B cell (primary cell): ENCODE measurements at regions not wholly inside any gene's neighbourhood (a gene's known extent, or its start where the extent isn't known, plus 50 kb on each side); places are given as distances from the start of the nearest gene placed in this dataset.

ENCODE experiments used
- ATAC-seq: fragments of 200-7000 bp; cut with Tn5 transposase; one replicate; pipeline ENCODE4 v1.10.0; 2021; ENCODE audit warnings: low read depth, mild to moderate bottlenecking, moderate number of reproducible peaks, moderate library complexity
- CTCF ChIA-PET: fragments of 350-600 bp; sonication (Branson Sonifier 250); formaldehyde crosslinking; loops from one replicate; lab custom pipeline; 2021; ENCODE audit warnings: antibody characterized with exemption, inconsistent platforms; lab: Charles Lee
- POLR2A ChIA-PET: fragments of 350-600 bp; sonication (Branson Sonifier 250); formaldehyde crosslinking; loops from one replicate; lab custom pipeline; 2021; ENCODE audit warnings: antibody characterized with exemption; lab: Charles Lee
- DNase-seq: peaks from one replicate; pipeline ENCODE4 v3.0.0; 2013
- H2AFZ ChIP-seq: 2 replicates; pipeline ENCODE4 v1.6.1; 2012; ENCODE audit warnings: mild to moderate bottlenecking, low read depth, low read length; ENCODE audit not compliant: insufficient read depth, poor library complexity, severe bottlenecking
- H3K27ac ChIP-seq, 2 donors: 1 replicate in 1 of 2; 2 replicates in 1 of 2; pipeline ENCODE4 v1.5.1; 2012 to 2013; ENCODE audit warnings: low read length in 2 of 2, mild to moderate bottlenecking in 2 of 2, moderate library complexity in 1 of 2
- H3K27me3 ChIP-seq, 4 experiments: fragments of 200-600 bp in 1 of 4; sonication (generic) in 1 of 4; replicated peaks in 1 of 4; 1 replicate in 2 of 4; 2 replicates in 2 of 4; pipeline versions ENCODE4 v1.6.1 to v1.7.0; 2013 to 2016; ENCODE audit warnings: low read length in 3 of 4, mild to moderate bottlenecking in 2 of 4, mixed read lengths in 1 of 4, moderate library complexity in 1 of 4; ENCODE audit not compliant: insufficient read depth in 4 of 4, control insufficient read depth in 3 of 4; ENCODE audit errors: control extremely low read depth in 1 of 4
- H3K36me3 ChIP-seq, 2 experiments: replicated peaks in 1 of 2; 1 replicate in 1 of 2; 2 replicates in 1 of 2; pipeline versions ENCODE4 v1.6.1 to v1.7.1; 2013; ENCODE audit warnings: low read length in 1 of 2; ENCODE audit not compliant: insufficient read depth in 2 of 2, control insufficient read depth in 1 of 2; ENCODE audit errors: control extremely low read depth in 1 of 2, extremely low read depth in 1 of 2
- H3K4me1 ChIP-seq, 2 donors: fragments of 200-600 bp in 1 of 2; sonication (generic) in 1 of 2; 1 replicate in 1 of 2; 2 replicates in 1 of 2; pipeline versions ENCODE4 v1.5.1 to v1.6.1; 2013 to 2017; ENCODE audit warnings: low read length in 2 of 2; ENCODE audit not compliant: control insufficient read depth in 2 of 2, insufficient read depth in 2 of 2
- H3K4me2 ChIP-seq: replicated peaks from 2 replicates; pipeline ENCODE3; 2012; ENCODE audit warnings: mild to moderate bottlenecking, low read depth, low read length; ENCODE audit not compliant: poor library complexity, severe bottlenecking
- H3K4me3 ChIP-seq, 5 experiments: fragments of 200-600 bp in 1 of 5; sonication (generic) in 1 of 5; 1 replicate in 3 of 5; 2 replicates in 2 of 5; pipeline versions ENCODE4 v1.5.1 to v1.7.0; 2011 to 2016; ENCODE audit warnings: low read length in 4 of 5, mild to moderate bottlenecking in 4 of 5, low read depth in 2 of 5, control low read depth in 1 of 5, moderate library complexity in 1 of 5; ENCODE audit not compliant: insufficient read depth in 1 of 5; ENCODE audit errors: control extremely low read depth in 1 of 5, extremely low read depth in 1 of 5
- H3K79me2 ChIP-seq: fragments of 200-600 bp; sonication (generic); one replicate; pipeline ENCODE4 v1.6.0; 2016; ENCODE audit warnings: low read length; ENCODE audit not compliant: control insufficient read depth, insufficient read depth
- H3K9ac ChIP-seq: fragments of 200-600 bp; sonication (generic); 2 replicates; pipeline ENCODE4 v1.6.1; 2017; ENCODE audit warnings: mild to moderate bottlenecking, low read length, moderate library complexity
- H3K9me3 ChIP-seq, 3 donors: one replicate each; pipeline versions ENCODE4 v1.6.1 to v1.7.1; 2013; ENCODE audit warnings: low read length in 2 of 3; ENCODE audit not compliant: control insufficient read depth in 2 of 3, insufficient read depth in 1 of 3; ENCODE audit errors: control extremely low read depth in 1 of 3
- H4K20me1 ChIP-seq: 2 replicates; pipeline ENCODE4 v1.6.0; 2012; ENCODE audit warnings: mild to moderate bottlenecking, low read length; ENCODE audit not compliant: insufficient read depth, control insufficient read depth, poor library complexity, severe bottlenecking
- H3K27ac Mint-ChIP-seq: one replicate; pipeline ENCODE4 v1.8.0; 2021; ENCODE audit warnings: mixed read lengths
- H3K27me3 Mint-ChIP-seq: one replicate; pipeline ENCODE4 v1.8.0; 2021; ENCODE audit warnings: mixed read lengths
- H3K4me1 Mint-ChIP-seq: one replicate; pipeline ENCODE4 v1.8.0; 2021; ENCODE audit warnings: mixed read lengths
- H3K4me3 Mint-ChIP-seq: one replicate; pipeline ENCODE4 v1.8.0; 2021; ENCODE audit warnings: mixed read lengths
- H3K9me3 Mint-ChIP-seq: one replicate; pipeline ENCODE4 v1.8.0; 2022; ENCODE audit warnings: mixed read lengths; ENCODE audit not compliant: insufficient read depth
- EZH2 ChIP-seq: IDR thresholded peaks from 2 replicates; pipeline ENCODE4 v1.6.1; 2012; ENCODE audit warnings: borderline replicate concordance, low read depth, mild to moderate bottlenecking, moderate library complexity, low read length; ENCODE audit not compliant: insufficient read depth, poor library complexity, severe bottlenecking
- WGBS: methylation state at CpG from one replicate; pipeline ENCODE4 v1.1.5; 2013; ENCODE audit warnings: missing lambda C conversion rate; ENCODE audit not compliant: insufficient coverage; 5-methylcytosine and 5-hydroxymethylcytosine counted together
- intact Hi-C: fragments of 100-400 bp; cut with micrococcal nuclease; formaldehyde crosslinking; loops from one replicate; pipeline ENCODE4 v1.10.0; 2022
- TF ChIP-seq, protein P1 (sequence below): fragments of 200-600 bp; IDR thresholded peaks from one replicate; pipeline ENCODE4 v1.8.0; 2022; ENCODE audit warnings: antibody characterized with exemption, mild to moderate bottlenecking

DNA sequence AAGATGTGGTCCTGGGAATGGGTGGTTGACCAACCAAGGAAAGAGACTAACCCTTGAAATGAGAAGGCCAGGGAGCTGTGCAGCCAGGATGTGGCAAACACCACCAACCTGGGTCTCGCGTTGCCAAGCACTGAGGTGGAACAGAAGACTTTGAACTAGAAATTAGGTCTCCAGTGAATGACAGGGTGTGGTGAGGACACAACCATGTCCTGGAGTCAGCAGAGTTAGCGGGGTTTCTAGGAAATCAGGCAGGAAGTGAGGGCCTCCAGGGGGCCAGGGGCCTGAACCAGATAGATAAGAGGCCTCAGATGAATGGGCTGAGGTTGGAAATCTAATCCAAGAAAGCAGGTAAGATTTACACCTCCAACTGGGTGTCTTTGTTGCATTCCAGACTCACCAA lies 353.3 kb upstream of the ARID1B start:
- Mint-ChIP-seq H3K4me3 (no peak overlapping the region), H3K4me1 (peaks cover 20% of the 10 kb centered on the region), H3K27me3 (peaks cover 10% of the 10 kb centered on the region), H3K27ac (no peak overlapping the region), H3K9me3 (no peaks in the 10 kb centered on the region)
- Histone ChIP-seq H3K36me3 (no peaks in the 10 kb centered on the region), H3K9me3 (peaks cover 0 to 13% (median 3%) of the 10 kb centered on the region in 3 donors), H3K4me3 (no peak overlapping the region), H3K4me2 (peak overlapping the region; percentile 36), H2AFZ (peak overlapping the region; percentile 12), H3K27me3 (peaks cover 0 to 9% (median 2%) of the 10 kb centered on the region in 4 experiments), H3K9ac (no peak overlapping the region), H3K4me1 (peaks cover 14 to 15% of the 10 kb centered on the region in 2 donors), H3K79me2 (no peaks in the 10 kb centered on the region), H3K27ac (no peak overlapping the region), H4K20me1 (no peaks in the 10 kb centered on the region)
- 5% methylated on average over 3 of the region's 3 CpGs for WGBS
- POLR2A ChIA-PET: no interaction called here
- no peak for ATAC-seq
- TF ChIP-seq EZH2: no peak
- TF ChIP-seq, protein P1, sequence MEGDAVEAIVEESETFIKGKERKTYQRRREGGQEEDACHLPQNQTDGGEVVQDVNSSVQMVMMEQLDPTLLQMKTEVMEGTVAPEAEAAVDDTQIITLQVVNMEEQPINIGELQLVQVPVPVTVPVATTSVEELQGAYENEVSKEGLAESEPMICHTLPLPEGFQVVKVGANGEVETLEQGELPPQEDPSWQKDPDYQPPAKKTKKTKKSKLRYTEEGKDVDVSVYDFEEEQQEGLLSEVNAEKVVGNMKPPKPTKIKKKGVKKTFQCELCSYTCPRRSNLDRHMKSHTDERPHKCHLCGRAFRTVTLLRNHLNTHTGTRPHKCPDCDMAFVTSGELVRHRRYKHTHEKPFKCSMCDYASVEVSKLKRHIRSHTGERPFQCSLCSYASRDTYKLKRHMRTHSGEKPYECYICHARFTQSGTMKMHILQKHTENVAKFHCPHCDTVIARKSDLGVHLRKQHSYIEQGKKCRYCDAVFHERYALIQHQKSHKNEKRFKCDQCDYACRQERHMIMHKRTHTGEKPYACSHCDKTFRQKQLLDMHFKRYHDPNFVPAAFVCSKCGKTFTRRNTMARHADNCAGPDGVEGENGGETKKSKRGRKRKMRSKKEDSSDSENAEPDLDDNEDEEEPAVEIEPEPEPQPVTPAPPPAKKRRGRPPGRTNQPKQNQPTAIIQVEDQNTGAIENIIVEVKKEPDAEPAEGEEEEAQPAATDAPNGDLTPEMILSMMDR: no peak
- no peak for DNase-seq
- CTCF ChIA-PET: no interaction called here
- intact Hi-C loops: no loop called here

DNA sequence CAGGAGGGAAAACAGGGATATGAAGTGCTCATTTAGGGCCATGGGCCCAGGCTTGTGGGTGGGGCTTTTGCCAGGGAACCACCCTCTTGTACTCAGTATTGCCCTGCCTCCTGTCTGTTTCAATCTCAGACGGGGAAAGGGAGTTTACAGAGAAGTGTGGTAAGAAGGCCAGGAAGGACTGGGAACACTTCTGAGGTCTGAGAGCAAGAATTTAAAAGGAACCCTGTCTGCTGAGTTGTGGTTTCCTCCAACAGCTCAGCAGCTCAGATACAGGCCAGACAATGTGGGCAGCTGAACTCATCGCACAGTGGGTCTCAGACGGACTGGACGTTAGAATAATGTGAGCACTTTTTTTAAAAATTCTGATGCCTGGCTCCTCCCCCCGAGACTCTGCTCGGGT lies 354.1 kb upstream of the ARID1B start:
- Histone ChIP-seq H3K27me3 (peaks cover 0 to 9% (median 2%) of the 10 kb centered on the region in 4 experiments), H3K4me3 (no peak overlapping the region), H4K20me1 (no peaks in the 10 kb centered on the region), H3K36me3 (no peaks in the 10 kb centered on the region), H3K79me2 (no peaks in the 10 kb centered on the region), H2AFZ (peak overlapping the region; percentile 53), H3K4me1 (peaks cover 14 to 15% of the 10 kb centered on the region in 2 donors), H3K9ac (no peak overlapping the region), H3K9me3 (peaks cover 0 to 13% (median 3%) of the 10 kb centered on the region in 3 donors), H3K27ac (no peak overlapping the region), H3K4me2 (peak overlapping the region; percentile 36)
- CTCF ChIA-PET: no interaction called here
- H3K4me1 Mint-ChIP-seq: peaks cover 20% of the 10 kb centered on the region
- POLR2A ChIA-PET: no interaction called here
- intact Hi-C loops: no loop called here
- TF ChIP-seq, protein P1: no peak
- TF ChIP-seq EZH2: no peak
- ATAC-seq (no peak), DNase-seq (no peak)
- peaks cover 7% of the 10 kb centered on the region for H3K27me3 Mint-ChIP-seq
- no peak overlapping the region for H3K27ac Mint-ChIP-seq
- H3K9me3 Mint-ChIP-seq: no peaks in the 10 kb centered on the region
- H3K4me3 Mint-ChIP-seq: no peak overlapping the region
- 16% methylated on average over 5 of the region's 6 CpGs for WGBS
